ENCODE measurements at regions not wholly inside any gene's neighbourhood (a gene's known extent, or its start where the extent isn't known, plus 50 kb on each side); places are given as distances from the start of the nearest gene placed in this dataset.

GRCh38 chr5:173775261-173776197 is 112.6 kb upstream of the CPEB4 start:
- Histone ChIP-seq H3K4me3 (no peak overlapping the region), H3K9me3 (no peaks in the 10 kb centered on the region), H3K36me3 (no peaks in the 10 kb centered on the region), H3K27ac (no peak overlapping the region), H3K4me1 (no peaks in the 10 kb centered on the region), H3K27me3 (peaks cover 0 to 16% of the 10 kb centered on the region in 2 donors)
- TF ChIP-seq CTCF (IDR thresholded peaks at IDR 0.05) = no peak
- intact Hi-C loops (cut with DNase I; ENCODE audit: low total_unique reads) = no loop called here
- no peak for DNase-seq

- TF ChIP-seq CTCF (IDR thresholded peaks at IDR 0.05) = no peak
- DNase-seq = no peak
- peaks cover 0 to 12% (median 7%) of the 10 kb centered on the region in 4 donors for H3K4me1 ChIP-seq
- peaks cover 0 to 2% of the 10 kb centered on the region in 2 donors for H3K27me3 ChIP-seq
- no peaks in the 10 kb centered on the region for H3K9me3 ChIP-seq
- H3K4me3 ChIP-seq = no peak overlapping the region
- intact Hi-C loops (cut with DNase I; ENCODE audit: low total_unique reads) = no loop called here
- no peaks in the 10 kb centered on the region for H3K36me3 ChIP-seq
- H3K27ac ChIP-seq = no peak overlapping the region
Measured at GRCh38 chr5:173777149-173777548, 111.0 kb upstream of the CPEB4 start.

- no peaks in the 10 kb centered on the region for H3K27me3 ChIP-seq
- no peak overlapping the region for H3K27ac ChIP-seq
- H3K4me3 ChIP-seq = no peak overlapping the region
- H3K4me1 ChIP-seq = peaks cover 0 to 17% (median 12%) of the 10 kb centered on the region in 4 donors
- DNase-seq = no peak
- no peaks in the 10 kb centered on the region for H3K9me3 ChIP-seq
- intact Hi-C loops (cut with DNase I; ENCODE audit: low total_unique reads) = no loop called here
- TF ChIP-seq CTCF (IDR thresholded peaks at IDR 0.05) = no peak
- H3K36me3 ChIP-seq = no peaks in the 10 kb centered on the region
Measured at GRCh38 chr5:173777674-173778073, 110.5 kb upstream of the CPEB4 start.

- Histone ChIP-seq H3K27me3 (no peaks in the 10 kb centered on the region), H3K27ac (no peak overlapping the region), H3K4me1 (peaks cover 0 to 23% (median 15%) of the 10 kb centered on the region in 4 donors), H3K36me3 (no peaks in the 10 kb centered on the region), H3K9me3 (no peaks in the 10 kb centered on the region), H3K4me3 (no peak overlapping the region)
- intact Hi-C loops (cut with DNase I; ENCODE audit: low total_unique reads) = no loop called here
- no peak for TF ChIP-seq CTCF (IDR thresholded peaks at IDR 0.05)
- DNase-seq = no peak
Measured at GRCh38 chr5:173778152-173778782, 109.9 kb upstream of the CPEB4 start.

GRCh38 chr5:173778784-173779304 is 109.3 kb upstream of the CPEB4 start:
- H3K27me3 ChIP-seq = no peaks in the 10 kb centered on the region
- no peak overlapping the region for H3K27ac ChIP-seq
- no peak for TF ChIP-seq CTCF (IDR thresholded peaks at IDR 0.05)
- no peaks in the 10 kb centered on the region for H3K9me3 ChIP-seq
- intact Hi-C loops (cut with DNase I; ENCODE audit: low total_unique reads) = no loop called here
- H3K4me1 ChIP-seq = peaks cover 0 to 25% (median 16%) of the 10 kb centered on the region in 4 donors
- H3K4me3 ChIP-seq = no peak overlapping the region
- H3K36me3 ChIP-seq = no peaks in the 10 kb centered on the region
- DNase-seq = no peak

All from tibial artery (tissue), 4 donors.